ENCODE measurements at regions not wholly inside any gene's neighbourhood (a gene's known extent, or its start where the extent isn't known, plus 50 kb on each side); places are given as distances from the start of the nearest gene placed in this dataset.
A peak's percentile ranks its signal among the peaks of the same experiment; 100 is the strongest.

- TF ChIP-seq CTCF (IDR thresholded peaks at IDR 0.05; ENCODE audit: poor library complexity, severe bottlenecking): no peak
- Histone ChIP-seq H3K27ac (ENCODE audit: poor library complexity, severe bottlenecking) (no peak overlapping the region), H3K27me3 (ENCODE audit: insufficient read depth, poor library complexity, severe bottlenecking) (peaks cover 12% of the 10 kb centered on the region), H3K36me3 (ENCODE audit: low read depth) (no peaks in the 10 kb centered on the region), H3K4me1 (ENCODE audit: insufficient read depth, poor library complexity, severe bottlenecking) (peaks cover 11% of the 10 kb centered on the region), H3K4me3 (ENCODE audit: severe bottlenecking) (no peak overlapping the region), H3K9me3 (ENCODE audit: severe bottlenecking) (no peaks in the 10 kb centered on the region)
- ATAC-seq (ENCODE audit: low read depth) (no peak), DNase-seq (ENCODE audit: low spot score) (no peak)
These were observed 271.6 kb upstream of the ARRDC4 start for GRCh38 chr15:97688886-97689285.

- TF ChIP-seq CTCF (IDR thresholded peaks at IDR 0.05; ENCODE audit: poor library complexity, severe bottlenecking): no peak
- no peaks in the 10 kb centered on the region for H3K36me3 ChIP-seq (ENCODE audit: low read depth)
- peaks cover 4% of the 10 kb centered on the region for H3K27me3 ChIP-seq (ENCODE audit: insufficient read depth, poor library complexity, severe bottlenecking)
- no peak overlapping the region for H3K4me3 ChIP-seq (ENCODE audit: severe bottlenecking)
- H3K4me1 ChIP-seq (ENCODE audit: insufficient read depth, poor library complexity, severe bottlenecking): peaks cover 11% of the 10 kb centered on the region
- ATAC-seq (ENCODE audit: low read depth): peak; percentile 4; the same call in 2 of the 3 replicates
- no peaks in the 10 kb centered on the region for H3K9me3 ChIP-seq (ENCODE audit: severe bottlenecking)
- DNase-seq (ENCODE audit: low spot score): no peak
- H3K27ac ChIP-seq (ENCODE audit: poor library complexity, severe bottlenecking): no peak overlapping the region
These were observed 269.4 kb upstream of the ARRDC4 start for GRCh38 chr15:97691078-97691477.

DNA sequence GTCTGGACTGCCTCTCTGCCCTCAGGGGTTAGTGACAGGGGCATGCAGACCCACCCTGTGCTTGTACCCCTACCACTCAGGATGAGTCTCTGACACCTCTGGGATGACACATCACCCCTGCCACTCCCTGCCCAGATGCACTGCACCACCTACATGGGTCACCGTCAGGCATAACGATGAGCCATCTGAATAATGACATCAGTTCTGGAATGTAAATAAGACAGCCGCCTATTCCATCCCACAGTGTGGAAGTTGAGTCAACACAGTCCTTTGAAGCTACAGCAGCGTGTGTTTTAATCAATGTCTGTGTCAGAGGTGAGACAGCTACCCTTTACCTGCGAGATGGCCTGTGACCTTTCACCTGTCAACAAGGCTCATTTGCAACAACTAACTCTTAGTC, 268.7 kb upstream of the ARRDC4 start:
- H3K27ac ChIP-seq (ENCODE audit: poor library complexity, severe bottlenecking): no peak overlapping the region
- no peak for DNase-seq (ENCODE audit: low spot score)
- peaks cover 11% of the 10 kb centered on the region for H3K4me1 ChIP-seq (ENCODE audit: insufficient read depth, poor library complexity, severe bottlenecking)
- no peaks in the 10 kb centered on the region for H3K36me3 ChIP-seq (ENCODE audit: low read depth)
- ATAC-seq (ENCODE audit: low read depth): peak; percentile 94
- peaks cover 4% of the 10 kb centered on the region for H3K27me3 ChIP-seq (ENCODE audit: insufficient read depth, poor library complexity, severe bottlenecking)
- no peak overlapping the region for H3K4me3 ChIP-seq (ENCODE audit: severe bottlenecking)
- H3K9me3 ChIP-seq (ENCODE audit: severe bottlenecking): no peaks in the 10 kb centered on the region
- no peak for TF ChIP-seq CTCF (IDR thresholded peaks at IDR 0.05; ENCODE audit: poor library complexity, severe bottlenecking)

GRCh38 chr15:97692301-97693015, 268.0 kb upstream of the ARRDC4 start:
- ATAC-seq (ENCODE audit: low read depth): 0 out of 3 replicates have a peak, but pooled peaks have one; percentile 2
- H3K4me3 ChIP-seq (ENCODE audit: severe bottlenecking): no peak overlapping the region

More at GRCh38 chr15:97692301-97693015, 268.0 kb upstream of the ARRDC4 start:
- peaks cover 11% of the 10 kb centered on the region for H3K4me1 ChIP-seq (ENCODE audit: insufficient read depth, poor library complexity, severe bottlenecking)
- no peak for TF ChIP-seq CTCF (IDR thresholded peaks at IDR 0.05; ENCODE audit: poor library complexity, severe bottlenecking)
- H3K27ac ChIP-seq (ENCODE audit: poor library complexity, severe bottlenecking): no peak overlapping the region
- H3K36me3 ChIP-seq (ENCODE audit: low read depth): no peaks in the 10 kb centered on the region
- no peak for DNase-seq (ENCODE audit: low spot score)
- no peaks in the 10 kb centered on the region for H3K9me3 ChIP-seq (ENCODE audit: severe bottlenecking)
- H3K27me3 ChIP-seq (ENCODE audit: insufficient read depth, poor library complexity, severe bottlenecking): peaks cover 4% of the 10 kb centered on the region
